PFSK-1 (cell line): ENCODE measurements at regions not wholly inside any gene's neighbourhood (a gene's known extent, or its start where the extent isn't known, plus 50 kb on each side); places are given as distances from the start of the nearest gene placed in this dataset.

Experiments used
- FOXP2 ChIP-seq: optimal IDR thresholded peaks from 2 replicates; pipeline ENCODE3; 2011; ENCODE audit warnings: borderline replicate concordance, control low read depth, inconsistent platforms; ENCODE audit not compliant: insufficient read depth; ENCODE audit errors: extremely low read length, extremely low read depth
- POLR2AphosphoS5 ChIP-seq: IDR thresholded peaks from 2 replicates; pipeline ENCODE4 v1.6.1; 2012; ENCODE audit warnings: low read depth, mild to moderate bottlenecking, control low read depth, low read length, moderate library complexity
- REST ChIP-seq, 2 experiments: IDR thresholded peaks; 2 replicates each; pipeline versions ENCODE4 v1.6.1 to v1.8.0; 2011 to 2012; ENCODE audit warnings: low read depth in 2 of 2, low read length in 2 of 2, control low read depth in 1 of 2, inconsistent platforms in 1 of 2, mild to moderate bottlenecking in 1 of 2, moderate library complexity in 1 of 2; ENCODE audit not compliant: insufficient read depth in 1 of 2
- SIN3A ChIP-seq: IDR thresholded peaks from 2 replicates; pipeline ENCODE4 v1.6.1; 2012; ENCODE audit warnings: mild to moderate bottlenecking, low read length, moderate library complexity, borderline replicate concordance; ENCODE audit not compliant: insufficient read depth
- TAF1 ChIP-seq: IDR thresholded peaks from 2 replicates; pipeline ENCODE4 v1.6.1; 2012; ENCODE audit warnings: low read length, control low read depth, borderline replicate concordance; ENCODE audit not compliant: insufficient read depth

GRCh38 chr3:43870844-43871626 is 180.3 kb downstream of the ABHD5 start:
- TF ChIP-seq POLR2AphosphoS5 = no peak
- TF ChIP-seq REST (IDR thresholded peaks at IDR 0.05; ENCODE audit: insufficient read depth in 1 of 2, low read depth in 2 of 2, low read length in 2 of 2) = no peak
- no peak for TF ChIP-seq TAF1
- no peak for TF ChIP-seq FOXP2
- no peak for TF ChIP-seq SIN3A

GRCh38 chr3:43871627-43872245 is 181.0 kb downstream of the ABHD5 start:
- TF ChIP-seq POLR2AphosphoS5 (no peak), TAF1 (no peak), SIN3A (no peak), REST (IDR thresholded peaks at IDR 0.05; ENCODE audit: insufficient read depth in 1 of 2, low read depth in 2 of 2, low read length in 2 of 2) (no peak), FOXP2 (no peak)

GRCh38 chr3:43872301-43872700 is 181.6 kb downstream of the ABHD5 start:
- no peak for TF ChIP-seq TAF1

GRCh38 chr3:43872901-43873300 is 182.2 kb downstream of the ABHD5 start:
- TF ChIP-seq REST (IDR thresholded peaks at IDR 0.05; ENCODE audit: insufficient read depth in 1 of 2, low read depth in 2 of 2, low read length in 2 of 2) (no peak), TAF1 (no peak), FOXP2 (no peak), SIN3A (no peak), POLR2AphosphoS5 (no peak)

GRCh38 chr3:43873723-43874122 is 183.0 kb downstream of the ABHD5 start:
- no peak for TF ChIP-seq REST (IDR thresholded peaks at IDR 0.05; ENCODE audit: insufficient read depth in 1 of 2, low read depth in 2 of 2, low read length in 2 of 2)
- TF ChIP-seq TAF1 = no peak
- TF ChIP-seq FOXP2 = no peak
- no peak for TF ChIP-seq POLR2AphosphoS5
- no peak for TF ChIP-seq SIN3A
